Activated naive CD4-positive, alpha-beta T cell (primary cell): ENCODE measurements at regions not wholly inside any gene's neighbourhood (a gene's known extent, or its start where the extent isn't known, plus 50 kb on each side); places are given as distances from the start of the nearest gene placed in this dataset.

Experiments
- DNase-seq, 4 experiments: peaks; one replicate each; lab custom pipeline; 2025; lab: John Stamatoyannopoulos, UW

DNA sequence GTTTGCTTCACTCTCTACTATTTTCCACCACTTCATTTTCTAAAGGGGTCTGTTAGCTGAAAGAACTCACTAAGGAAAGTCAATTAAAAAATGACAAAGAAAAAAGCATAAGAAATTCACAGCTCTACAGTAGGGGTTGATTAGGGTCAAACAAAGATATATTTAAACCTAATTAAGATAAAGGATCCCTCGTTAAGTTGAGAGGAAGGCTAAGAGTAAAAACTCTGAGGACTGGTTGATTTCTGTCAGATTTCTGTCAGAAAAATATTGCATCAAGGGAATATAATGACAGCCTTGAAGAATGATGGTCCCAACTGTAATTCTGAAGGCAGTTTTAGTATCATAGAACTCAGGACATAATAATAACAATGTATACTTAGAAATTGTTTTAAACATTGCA, 218.0 kb downstream of the QDPR start:
- DNase-seq = no peak

DNA sequence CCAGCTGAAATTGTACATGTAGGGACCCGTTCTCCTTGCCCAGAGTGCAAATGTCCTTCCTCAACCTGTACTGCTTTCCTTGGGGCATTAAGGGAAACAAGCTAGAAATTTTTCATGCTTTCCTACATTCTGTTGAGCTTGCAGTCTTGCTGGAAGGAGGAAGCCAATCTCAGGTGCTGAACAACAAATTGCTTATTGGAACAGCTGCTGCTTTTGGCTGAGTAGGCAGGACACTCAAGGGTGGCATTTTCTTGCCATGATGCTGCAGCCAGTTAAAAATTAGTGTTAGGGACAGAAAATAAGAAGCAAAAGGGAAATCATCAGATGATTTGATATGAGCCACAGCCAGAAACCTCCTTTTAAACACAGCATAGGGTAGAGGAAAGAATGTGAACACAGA, 223.7 kb downstream of the QDPR start:
- DNase-seq = no peak

DNA sequence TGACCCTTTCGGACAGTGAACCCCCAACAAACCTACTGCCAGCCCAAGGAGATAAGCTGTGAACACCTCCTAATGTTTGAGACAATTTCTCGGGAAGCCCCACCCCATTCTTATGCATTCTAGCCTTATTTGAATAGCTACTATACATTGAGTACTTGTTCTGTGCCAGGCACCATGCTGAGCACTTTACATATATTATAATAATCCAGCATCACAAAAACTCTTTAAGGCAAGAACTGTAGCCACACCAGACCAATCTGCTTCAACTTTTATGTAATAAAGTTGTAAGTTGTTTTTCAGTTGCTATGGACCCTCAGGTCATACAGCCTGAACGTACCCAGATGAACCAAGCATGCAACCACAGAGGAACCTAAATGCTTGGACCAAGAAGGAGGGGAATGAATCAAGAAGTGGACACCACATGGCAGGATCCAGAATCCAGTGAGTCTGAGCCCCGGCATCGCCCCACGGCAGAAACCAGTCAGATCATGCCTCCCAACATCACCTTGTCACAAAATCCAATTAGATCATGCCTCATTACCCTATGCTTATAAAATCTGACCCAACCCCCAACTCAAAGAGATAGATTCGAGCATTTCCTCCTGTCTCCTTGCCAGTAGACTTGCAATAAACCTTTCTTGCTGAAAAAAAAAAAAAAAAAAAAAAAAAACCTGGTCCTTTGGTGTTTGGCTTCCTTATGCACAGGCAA, 225.0 kb downstream of the QDPR start:
- no peak for DNase-seq

DNA sequence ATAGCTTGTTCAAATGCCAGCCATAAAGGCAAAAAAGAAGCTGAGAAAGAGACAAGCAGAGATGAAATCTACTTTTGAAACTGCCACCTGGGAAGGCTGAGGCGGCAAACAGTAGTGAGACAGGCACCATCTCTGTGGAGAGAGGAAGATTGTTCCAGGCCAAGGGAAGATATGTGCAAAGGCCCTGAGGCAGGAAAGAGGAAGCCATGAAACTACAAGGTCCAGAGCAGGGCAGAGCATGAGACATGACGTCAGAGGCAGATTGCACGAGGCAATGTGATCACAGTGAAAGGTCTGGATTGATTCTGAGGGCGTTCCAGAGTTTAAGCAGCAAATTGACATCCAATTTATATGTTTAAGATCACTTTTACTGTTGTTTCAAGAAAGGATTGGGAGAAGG, 226.1 kb downstream of the QDPR start:
- no peak for DNase-seq

DNA sequence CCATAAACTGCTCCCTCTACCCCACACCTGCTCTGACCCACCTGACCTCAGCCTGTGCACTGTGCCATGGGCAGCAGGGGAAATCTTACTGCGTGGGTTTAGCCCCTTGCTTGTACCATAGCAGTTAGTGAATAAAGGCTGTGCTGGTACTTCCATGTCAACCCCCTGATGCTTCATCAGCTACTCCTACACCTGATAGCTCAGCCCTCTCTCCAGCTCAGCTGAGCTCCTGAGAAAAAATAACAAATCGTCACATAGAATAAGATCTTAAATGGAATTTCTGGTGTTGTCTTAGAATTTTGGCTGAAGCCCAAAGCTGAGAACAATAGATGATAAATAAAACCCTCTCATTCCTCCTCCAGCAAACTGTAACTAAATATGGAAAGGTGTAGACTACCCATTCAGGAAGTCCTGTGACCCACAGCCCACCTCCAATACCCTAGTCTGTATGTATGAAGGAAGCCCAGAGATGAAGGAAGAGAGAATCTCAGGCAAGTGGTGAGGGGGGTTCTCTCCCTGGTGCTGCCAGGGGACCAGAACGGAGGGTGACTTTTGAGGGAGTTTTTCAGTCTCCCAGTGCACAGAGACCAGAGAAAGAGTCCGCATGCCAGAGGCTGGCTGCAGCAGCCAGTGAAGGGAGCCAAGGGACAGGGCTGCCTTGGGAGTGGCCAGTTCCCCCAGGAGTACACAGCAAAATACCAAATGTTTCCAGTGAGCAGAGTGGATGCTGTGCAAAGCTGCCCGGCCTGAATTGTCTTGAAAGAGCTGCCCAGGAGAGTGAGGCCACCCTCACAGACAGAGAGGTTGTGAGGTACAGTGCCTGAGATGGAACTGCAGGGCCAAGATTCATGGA, 227.3 kb downstream of the QDPR start:
- DNase-seq = no peak

DNA sequence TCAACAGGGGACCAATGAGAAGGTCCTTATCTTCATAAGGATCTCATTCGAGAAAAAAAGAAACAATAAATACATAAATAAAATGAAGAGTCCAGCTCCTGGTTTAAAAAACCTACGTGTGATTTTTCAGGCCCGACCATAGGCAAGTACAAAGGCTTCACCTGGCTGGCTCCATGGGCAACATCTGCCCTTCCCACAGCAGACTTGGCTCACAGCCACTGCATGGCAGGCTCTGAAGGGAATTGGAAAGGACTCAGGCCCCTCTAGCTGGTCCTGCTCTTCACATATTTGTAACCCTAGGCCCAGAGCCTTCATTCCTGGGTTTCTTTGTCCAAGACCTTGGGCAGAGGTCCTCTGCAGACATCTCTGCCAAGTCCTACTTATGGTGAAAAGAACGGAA, 228.1 kb downstream of the QDPR start:
- no peak for DNase-seq

DNA sequence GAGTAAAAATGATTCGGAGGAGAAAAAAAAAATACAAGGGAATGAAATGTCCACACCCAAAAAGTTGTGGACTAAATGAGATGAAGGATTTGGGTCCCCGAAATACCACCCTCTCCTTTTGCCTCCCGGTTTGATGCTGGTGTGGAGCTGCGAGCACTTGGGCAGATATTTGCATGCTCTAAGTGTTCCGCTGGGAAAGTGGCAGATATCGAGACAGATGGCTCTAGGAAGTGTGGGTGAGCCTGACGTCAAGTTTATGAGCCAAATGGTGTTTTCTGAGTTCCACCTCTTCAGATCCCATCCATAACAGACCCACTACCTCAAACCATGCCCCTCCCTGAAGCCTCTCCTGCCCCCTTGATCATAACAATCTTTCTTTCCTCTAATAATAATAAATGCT, 228.6 kb downstream of the QDPR start:
- no peak for DNase-seq

DNA sequence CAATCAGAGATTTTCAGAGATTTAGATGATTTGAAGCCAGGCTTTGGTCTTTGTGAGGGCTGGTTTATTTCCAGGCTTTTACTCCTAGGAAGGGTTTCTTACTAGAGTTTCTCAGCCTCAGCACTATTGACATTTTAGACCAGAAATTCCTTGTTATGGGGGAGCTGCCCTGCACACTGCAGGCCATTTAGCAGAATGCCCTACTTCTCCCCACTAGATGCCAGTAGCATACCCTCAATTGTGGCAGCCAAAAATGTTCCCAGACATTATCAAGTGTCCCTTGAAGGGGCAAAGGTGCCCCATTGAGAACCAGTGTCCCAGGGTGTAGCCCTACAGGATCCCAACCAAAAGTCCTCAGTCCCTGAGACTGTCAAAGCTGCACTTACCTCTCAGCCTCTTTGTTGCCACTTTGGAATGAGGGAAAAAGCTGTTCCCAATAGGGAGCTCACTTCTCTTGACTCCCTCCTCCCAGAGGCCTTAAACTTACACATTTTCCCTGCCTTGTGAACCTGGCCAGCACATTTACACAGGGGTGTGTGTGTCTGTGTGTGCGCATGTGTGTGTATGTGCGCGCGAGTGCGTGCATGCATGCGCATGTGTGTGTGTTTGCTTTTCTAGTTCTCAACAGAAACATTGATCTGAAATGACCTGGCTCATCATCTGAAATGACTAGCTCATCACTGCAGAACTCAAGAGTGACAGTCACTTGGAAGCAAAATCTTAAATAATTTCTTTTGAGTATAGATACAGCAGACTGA, 231.4 kb downstream of the QDPR start:
- DNase-seq = no peak

DNA sequence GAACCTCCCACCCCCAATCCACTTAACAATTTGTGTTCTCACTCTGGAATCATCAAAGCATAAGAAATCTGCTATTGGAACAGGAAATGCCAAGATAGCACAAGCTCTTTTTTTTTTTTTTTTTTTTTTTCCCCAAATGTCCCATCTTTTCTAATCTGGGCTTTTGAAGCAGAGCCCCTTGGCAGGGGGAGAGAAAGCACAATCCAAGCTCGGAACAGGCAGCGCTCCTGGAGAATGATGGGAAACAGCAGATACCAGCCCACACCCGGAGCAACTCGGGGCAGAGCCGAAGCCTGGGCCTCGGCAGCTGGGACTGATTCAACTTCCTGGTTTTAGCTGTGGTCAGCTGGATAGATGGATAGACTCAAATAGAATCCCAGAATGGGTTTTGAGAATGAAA, 235.1 kb downstream of the QDPR start:
- no peak for DNase-seq

DNA sequence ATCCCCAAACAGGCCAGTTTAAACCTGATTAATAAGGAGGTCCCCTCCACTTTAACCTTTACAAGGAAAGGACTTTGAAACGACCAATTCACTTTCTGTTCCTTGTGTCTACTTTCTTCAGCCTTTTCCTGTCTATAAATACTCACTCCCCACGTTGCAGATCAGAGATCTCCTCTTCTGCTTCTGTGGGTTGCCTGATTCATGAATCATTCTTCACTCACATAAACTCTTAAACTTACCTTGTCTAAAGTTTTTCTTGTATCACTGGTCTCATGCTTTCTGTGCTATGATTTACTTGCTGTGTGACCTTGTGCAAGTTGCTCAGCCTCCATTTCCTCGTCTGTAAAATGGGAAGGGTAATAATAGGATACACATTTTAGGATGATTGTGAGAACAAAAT, 236.1 kb downstream of the QDPR start:
- no peak for DNase-seq

DNA sequence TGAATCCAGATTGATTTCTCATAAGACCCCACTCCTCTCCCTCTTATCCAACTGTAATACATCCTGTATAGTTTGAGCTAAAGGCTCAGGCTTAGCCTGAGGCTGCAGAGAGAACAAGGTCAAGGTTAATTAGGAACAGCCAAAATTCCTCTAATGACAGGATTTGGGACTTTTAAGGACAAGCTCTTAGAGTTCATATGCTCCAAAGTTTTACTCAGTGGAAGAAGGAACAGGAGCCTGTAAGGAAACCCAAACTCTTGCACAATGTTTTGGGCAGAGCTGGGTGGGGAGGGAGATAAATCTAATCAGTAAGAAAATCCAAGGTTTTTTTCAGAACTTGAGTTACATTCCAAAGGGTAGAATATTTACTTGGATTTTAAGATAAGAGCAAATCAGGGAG, 238.8 kb downstream of the QDPR start:
- no peak for DNase-seq

DNA sequence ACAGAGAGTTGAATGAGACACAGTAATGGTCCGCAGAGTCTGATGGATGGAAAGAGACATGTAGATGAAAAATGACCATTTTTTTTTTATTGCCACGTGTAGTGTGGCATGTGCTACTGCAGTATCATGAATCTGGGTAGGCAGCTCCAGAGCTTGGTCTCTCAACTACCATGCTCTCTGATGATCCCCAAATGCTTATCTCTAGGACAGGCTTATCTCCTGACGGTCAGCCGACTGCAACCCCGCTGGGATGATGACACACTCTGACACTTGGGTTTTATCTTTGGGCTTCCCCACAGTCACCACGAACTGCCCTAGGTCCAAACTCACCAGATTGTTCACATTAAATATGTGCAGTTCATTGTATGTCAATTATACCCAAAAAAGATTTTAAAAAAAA, 239.7 kb downstream of the QDPR start:
- DNase-seq = no peak

DNA sequence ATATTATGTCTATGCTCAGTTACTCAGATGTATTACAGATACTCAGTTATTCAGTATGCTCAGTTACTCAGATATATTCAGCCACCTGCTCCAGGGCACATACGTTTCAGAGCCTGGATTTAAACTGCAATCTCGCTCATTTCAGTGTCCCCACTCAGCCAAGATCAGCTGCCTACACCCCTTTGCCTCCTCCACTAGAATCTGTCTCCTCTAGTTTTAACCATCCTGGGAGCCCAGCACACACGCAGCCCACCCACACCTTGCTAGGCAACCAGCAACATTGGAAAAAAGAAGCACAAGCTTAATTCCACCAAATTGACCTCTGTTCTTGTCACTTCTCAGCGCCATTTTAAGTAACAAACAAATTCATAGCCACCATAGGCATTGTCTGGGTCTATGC, 246.2 kb downstream of the QDPR start:
- DNase-seq = no peak

DNA sequence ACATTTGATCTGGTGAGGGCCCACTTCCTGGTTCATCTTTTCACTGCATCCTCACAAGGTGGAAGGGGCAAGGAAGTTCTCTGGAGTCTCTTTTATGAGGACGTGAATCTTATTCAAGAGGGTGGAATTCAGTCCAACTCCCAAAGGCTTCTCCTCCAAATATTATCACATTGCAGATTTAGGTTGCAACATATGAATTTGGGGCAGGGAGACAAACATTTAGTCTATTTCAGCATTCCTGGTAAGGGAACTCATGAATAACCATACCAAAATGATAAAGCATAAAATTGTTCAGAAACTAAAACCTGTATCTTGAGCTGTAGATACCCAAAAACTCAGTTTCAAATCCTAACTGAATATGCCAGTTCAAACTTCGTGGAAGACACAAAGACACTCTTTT, 246.8 kb downstream of the QDPR start:
- no peak for DNase-seq

DNA sequence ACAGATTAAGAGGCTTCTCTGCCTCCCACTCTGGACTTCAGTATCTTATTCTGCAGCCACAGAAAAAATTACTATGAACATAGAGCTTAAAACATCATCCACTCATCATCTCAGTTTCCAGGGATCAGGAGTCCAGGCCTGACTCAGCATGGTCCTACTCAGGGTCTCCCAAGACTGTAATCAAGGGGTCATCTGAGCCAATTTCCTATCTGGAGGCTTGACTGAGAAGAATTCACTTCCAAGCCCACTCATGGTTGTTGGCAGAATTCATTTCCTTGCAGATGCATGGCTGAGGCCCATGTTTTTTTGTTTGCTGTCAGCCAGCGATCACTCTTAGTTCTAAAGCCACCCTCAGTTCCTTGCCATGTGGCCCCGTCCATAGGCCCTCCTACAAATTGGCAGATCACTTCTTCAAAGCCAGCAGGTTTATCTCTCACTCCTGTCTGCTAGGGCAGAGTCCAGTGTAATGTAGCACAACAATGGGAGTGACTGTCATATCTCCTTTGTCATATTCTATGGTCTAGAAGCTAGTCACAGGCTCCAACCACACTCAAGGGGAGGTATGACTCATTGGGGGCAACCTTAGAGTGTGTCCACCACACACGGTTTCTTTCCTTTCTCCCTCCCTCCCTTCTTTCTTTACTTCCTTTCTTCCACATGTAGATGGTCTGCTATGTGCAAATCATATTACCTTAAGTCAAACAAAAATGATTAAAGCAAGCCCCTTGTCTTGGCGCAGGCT, 251.6 kb downstream of the QDPR start:
- no peak for DNase-seq

DNA sequence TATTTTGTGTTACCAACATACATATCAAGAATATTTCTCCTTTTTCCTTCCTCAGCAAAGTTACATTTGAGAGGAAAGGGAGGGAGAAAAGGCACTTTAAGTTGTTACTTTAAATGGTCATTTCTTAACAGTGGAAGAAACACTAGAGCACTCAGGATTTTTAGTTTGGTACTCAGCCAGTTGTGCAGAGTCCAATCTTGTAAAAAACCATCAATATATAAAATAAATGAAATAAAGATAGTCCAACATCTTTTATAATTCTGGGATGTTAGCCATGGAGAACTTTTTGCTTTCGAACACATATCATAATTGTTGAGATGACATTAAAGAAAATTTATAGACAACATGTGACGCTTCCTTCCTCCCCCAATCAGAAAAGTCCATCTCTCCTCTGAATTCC, 253.8 kb downstream of the QDPR start:
- DNase-seq = no peak

DNA sequence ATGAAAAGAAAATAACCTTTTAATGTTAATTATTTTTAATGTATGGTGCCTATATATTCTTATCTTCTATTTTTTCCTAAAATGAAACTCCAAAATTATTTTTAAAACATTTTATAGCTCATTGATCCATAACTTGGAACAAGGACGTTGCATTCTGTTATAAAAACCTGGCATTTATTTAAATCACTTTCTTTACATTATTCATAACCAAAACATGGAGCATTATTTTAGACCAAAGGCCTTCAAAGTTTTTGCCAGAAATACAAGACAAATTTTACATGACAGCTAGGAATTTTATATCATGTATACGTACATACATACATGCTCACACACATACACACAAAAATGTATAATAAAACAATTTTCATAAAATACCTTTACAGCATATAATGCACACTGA, 259.8 kb downstream of the QDPR start:
- no peak for DNase-seq

DNA sequence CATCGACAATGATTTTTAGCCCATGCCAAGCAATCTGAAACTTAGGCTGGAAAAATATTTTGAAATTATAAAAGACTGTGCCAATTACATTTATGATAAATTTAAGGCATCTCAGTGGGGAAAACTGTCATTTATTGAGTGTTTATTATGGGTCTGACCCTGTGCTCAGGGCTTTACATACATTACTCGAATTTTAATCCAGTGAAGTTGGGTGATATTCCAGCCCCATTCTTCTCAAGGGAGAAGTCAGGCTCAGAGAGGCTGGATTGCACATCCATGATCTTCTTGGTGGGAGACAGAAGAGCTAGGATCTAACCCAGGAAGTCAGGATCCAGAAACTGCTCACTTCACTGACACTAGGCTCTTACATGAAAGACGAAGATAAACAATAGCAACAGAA, 260.8 kb downstream of the QDPR start:
- no peak for DNase-seq

DNA sequence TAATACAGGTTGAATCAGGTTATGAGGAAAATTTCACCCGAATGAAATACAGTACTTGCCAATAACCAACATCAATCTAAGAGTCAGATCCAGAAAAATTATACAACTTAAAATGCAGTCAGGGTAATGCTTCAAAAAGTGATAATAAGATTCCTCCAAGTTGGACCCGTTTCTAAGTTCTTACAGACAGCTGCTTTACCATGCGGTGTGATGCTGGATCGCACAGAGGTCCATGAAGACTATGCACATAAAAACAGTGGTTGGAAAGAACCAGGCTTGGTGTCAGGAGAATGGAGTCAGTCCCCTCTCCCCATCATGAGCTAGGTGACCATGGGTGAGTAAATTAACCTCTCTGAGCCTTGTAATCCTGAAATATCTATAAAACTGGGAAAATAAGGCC, 261.3 kb downstream of the QDPR start:
- DNase-seq = no peak

DNA sequence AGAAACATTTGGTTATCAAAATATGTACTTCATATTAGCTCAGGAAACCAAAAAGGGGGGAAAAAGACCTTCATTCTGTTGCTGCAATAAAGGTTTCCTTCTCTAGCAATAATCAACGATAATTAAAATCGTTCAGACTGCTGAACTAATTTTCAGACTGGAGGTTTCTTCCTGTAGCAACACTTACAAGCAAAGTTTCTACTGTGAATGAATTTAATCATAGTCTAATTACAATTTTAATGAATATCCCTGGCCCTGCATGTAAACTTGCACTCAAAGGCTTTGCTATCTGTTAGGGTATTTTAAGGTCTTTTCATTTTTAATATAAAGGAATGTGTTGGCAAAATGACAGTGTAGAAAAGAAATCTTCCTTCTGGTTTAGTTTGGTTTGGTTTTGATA, 265.2 kb downstream of the QDPR start:
- DNase-seq = no peak

DNA sequence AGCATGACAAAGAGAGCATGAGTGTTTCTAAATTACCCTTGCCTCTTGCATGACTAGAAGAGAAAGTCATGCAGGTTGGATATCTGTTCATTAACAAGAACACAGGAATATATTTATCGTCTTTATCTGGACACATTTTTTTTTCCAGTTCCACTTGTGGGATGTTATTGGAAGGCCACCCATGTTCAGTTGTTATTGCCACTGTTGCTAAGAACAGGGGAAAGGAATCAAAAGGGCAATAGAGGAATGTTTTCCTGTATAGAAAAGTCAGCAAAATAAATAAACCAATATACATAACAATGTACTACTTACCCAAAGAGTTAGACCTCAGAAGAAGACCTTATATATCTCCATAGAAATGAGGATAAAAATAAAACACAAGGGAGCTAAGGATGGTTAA, 270.1 kb downstream of the QDPR start:
- DNase-seq = no peak

DNA sequence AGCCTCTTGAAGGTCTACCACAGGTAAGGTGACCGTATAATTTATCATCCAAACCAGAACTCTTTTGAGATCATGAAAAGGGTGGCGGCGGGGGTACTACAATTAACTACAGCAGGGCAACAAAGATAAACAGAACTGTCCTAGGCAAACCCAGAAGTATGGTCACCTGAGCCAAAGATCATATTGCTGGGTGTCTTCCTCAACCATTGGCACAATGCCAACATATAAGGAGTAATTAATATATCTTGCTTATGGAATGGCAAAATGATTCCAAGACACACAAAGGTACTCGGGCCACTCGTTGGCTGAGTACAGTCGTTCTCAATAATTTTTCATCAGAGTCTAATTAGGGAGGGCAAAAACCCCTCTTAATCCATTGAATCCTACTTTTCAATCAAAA, 273.3 kb downstream of the QDPR start:
- no peak for DNase-seq
